Karpas-422 (cell line): ENCODE measurements at regions not wholly inside any gene's neighbourhood (a gene's known extent, or its start where the extent isn't known, plus 50 kb on each side); places are given as distances from the start of the nearest gene placed in this dataset.

ENCODE experiments used
- DNase-seq: peaks from one replicate; pipeline ENCODE4 v3.0.0-alpha.2; 2015
- H2AFZ ChIP-seq: fragments of 200-600 bp; sonication (generic); 2 replicates; pipeline ENCODE4 v1.6.1; 2014; ENCODE audit warnings: antibody characterized with exemption, low read length, mixed read lengths
- H3K27ac ChIP-seq: fragments of 200-600 bp; sonication (generic); 2 replicates; pipeline ENCODE4 v1.5.1; 2014; ENCODE audit warnings: mild to moderate bottlenecking, low read length, moderate library complexity
- H3K27me3 ChIP-seq: fragments of 200-600 bp; sonication (generic); 2 replicates; pipeline ENCODE4 v1.6.1; 2014; ENCODE audit warnings: low read length, mixed read lengths
- H3K36me3 ChIP-seq: fragments of 200-600 bp; sonication (generic); 2 replicates; pipeline ENCODE4 v1.6.1; 2014; ENCODE audit warnings: low read length, mixed read lengths; ENCODE audit not compliant: insufficient read depth
- H3K4me1 ChIP-seq: fragments of 200-600 bp; sonication (generic); 2 replicates; pipeline ENCODE4 v1.6.1; 2014; ENCODE audit warnings: mild to moderate bottlenecking, low read length, mixed read lengths
- H3K4me2 ChIP-seq: fragments of 200-600 bp; sonication (generic); 2 replicates; pipeline ENCODE4 v1.6.1; 2014; ENCODE audit warnings: low read length, low read depth, mild to moderate bottlenecking; ENCODE audit not compliant: poor library complexity, severe bottlenecking
- H3K4me3 ChIP-seq: fragments of 200-600 bp; sonication (generic); 2 replicates; pipeline ENCODE4 v1.5.1; 2014; ENCODE audit warnings: mild to moderate bottlenecking, antibody characterized with exemption, low read length, mixed read lengths
- H3K79me2 ChIP-seq: fragments of 200-600 bp; sonication (generic); 2 replicates; pipeline ENCODE4 v1.6.1; 2014; ENCODE audit warnings: mild to moderate bottlenecking, low read length, mixed read lengths
- H3K9ac ChIP-seq: fragments of 200-600 bp; sonication (generic); 2 replicates; pipeline ENCODE4 v1.6.0; 2014; ENCODE audit warnings: low read length
- H3K9me2 ChIP-seq: fragments of 200-600 bp; sonication (generic), shearing (Covaris generic); replicated peaks from 2 replicates; pipeline ENCODE4 v1.6.0; 2014; ENCODE audit warnings: mild to moderate bottlenecking, low read length, moderate library complexity; ENCODE audit not compliant: insufficient read depth
- H3K9me3 ChIP-seq: fragments of 300-700, 200-600 bp; sonication (generic); 2 replicates; pipeline ENCODE4 v1.6.1; 2014; ENCODE audit warnings: low read length, mixed read lengths
- H4K20me1 ChIP-seq: fragments of 200-600 bp; sonication (generic); 2 replicates; pipeline ENCODE4 v1.6.1; 2014; ENCODE audit warnings: mild to moderate bottlenecking, antibody characterized with exemption, low read length, low read depth; ENCODE audit not compliant: insufficient read depth

- Histone ChIP-seq H4K20me1 (no peaks in the 10 kb centered on the region), H3K79me2 (no peaks in the 10 kb centered on the region), H3K9ac (no peak overlapping the region), H3K4me2 (no peak overlapping the region), H3K27ac (no peak overlapping the region), H3K36me3 (no peaks in the 10 kb centered on the region), H3K4me1 (no peaks in the 10 kb centered on the region), H3K4me3 (no peak overlapping the region), H2AFZ (no peak overlapping the region), H3K9me2 (no peaks in the 10 kb centered on the region), H3K27me3 (no peaks in the 10 kb centered on the region), H3K9me3 (no peaks in the 10 kb centered on the region)
- DNase-seq, result no peak
These were observed 85.4 kb upstream of the FAT1 start for GRCh38 chr4:186809070-186809469.

- Histone ChIP-seq H2AFZ (no peak overlapping the region), H3K4me3 (no peak overlapping the region), H3K9me2 (no peaks in the 10 kb centered on the region), H3K36me3 (no peaks in the 10 kb centered on the region), H4K20me1 (no peaks in the 10 kb centered on the region), H3K27me3 (no peaks in the 10 kb centered on the region), H3K4me2 (no peak overlapping the region), H3K27ac (no peak overlapping the region), H3K9ac (no peak overlapping the region), H3K4me1 (no peaks in the 10 kb centered on the region), H3K79me2 (no peaks in the 10 kb centered on the region), H3K9me3 (no peaks in the 10 kb centered on the region)
- DNase-seq, result no peak
These were observed 87.0 kb upstream of the FAT1 start for GRCh38 chr4:186810613-186811150.

GRCh38 chr4:186812592-186812991, 88.9 kb upstream of the FAT1 start:
- Histone ChIP-seq H3K27me3 (no peaks in the 10 kb centered on the region), H3K9me3 (no peaks in the 10 kb centered on the region), H3K4me1 (no peaks in the 10 kb centered on the region), H4K20me1 (no peaks in the 10 kb centered on the region), H3K9me2 (no peaks in the 10 kb centered on the region), H3K4me3 (no peak overlapping the region), H3K27ac (no peak overlapping the region), H2AFZ (no peak overlapping the region), H3K79me2 (no peaks in the 10 kb centered on the region), H3K9ac (no peak overlapping the region), H3K36me3 (no peaks in the 10 kb centered on the region), H3K4me2 (no peak overlapping the region)
- no peak for DNase-seq

- Histone ChIP-seq H4K20me1 (no peaks in the 10 kb centered on the region), H3K4me1 (no peaks in the 10 kb centered on the region), H3K36me3 (no peaks in the 10 kb centered on the region), H3K4me3 (no peak overlapping the region), H3K4me2 (no peak overlapping the region), H2AFZ (no peak overlapping the region), H3K79me2 (no peaks in the 10 kb centered on the region), H3K9me2 (no peaks in the 10 kb centered on the region), H3K9me3 (no peaks in the 10 kb centered on the region), H3K27ac (no peak overlapping the region), H3K27me3 (no peaks in the 10 kb centered on the region), H3K9ac (no peak overlapping the region)
- no peak for DNase-seq
These were observed 89.9 kb upstream of the FAT1 start for GRCh38 chr4:186813377-186814068.

- Histone ChIP-seq H3K4me2 (no peak overlapping the region), H4K20me1 (no peaks in the 10 kb centered on the region), H3K27ac (no peak overlapping the region), H3K79me2 (no peaks in the 10 kb centered on the region), H3K27me3 (no peaks in the 10 kb centered on the region), H3K4me3 (no peak overlapping the region), H3K9me2 (no peaks in the 10 kb centered on the region), H2AFZ (no peak overlapping the region), H3K9me3 (no peaks in the 10 kb centered on the region), H3K9ac (no peak overlapping the region), H3K36me3 (no peaks in the 10 kb centered on the region), H3K4me1 (peaks cover 7% of the 10 kb centered on the region)
- no peak for DNase-seq
These were observed 90.9 kb upstream of the FAT1 start for GRCh38 chr4:186814535-186815070.

- Histone ChIP-seq H3K27me3 (no peaks in the 10 kb centered on the region), H3K4me1 (peaks cover 28% of the 10 kb centered on the region), H3K4me2 (peak overlapping the region; percentile 63), H3K27ac (no peak overlapping the region), H3K79me2 (no peaks in the 10 kb centered on the region), H4K20me1 (no peaks in the 10 kb centered on the region), H2AFZ (no peak overlapping the region), H3K9ac (no peak overlapping the region), H3K9me3 (no peaks in the 10 kb centered on the region), H3K36me3 (no peaks in the 10 kb centered on the region), H3K9me2 (no peaks in the 10 kb centered on the region), H3K4me3 (peak overlapping the region; percentile 40; the same call in 1 of the 2 replicates)
- no peak for DNase-seq
These were observed 95.9 kb upstream of the FAT1 start for GRCh38 chr4:186819342-186820086.

GRCh38 chr4:186820391-186820891, 96.8 kb upstream of the FAT1 start:
- H2AFZ ChIP-seq, result no peak overlapping the region
- peak overlapping the region; percentile 40 for H3K4me3 ChIP-seq
- H3K79me2 ChIP-seq, result no peaks in the 10 kb centered on the region
- H3K27me3 ChIP-seq, result no peaks in the 10 kb centered on the region
- no peaks in the 10 kb centered on the region for H3K9me3 ChIP-seq
- no peaks in the 10 kb centered on the region for H3K36me3 ChIP-seq
- peak; percentile 82 for DNase-seq
- no peak overlapping the region for H3K9ac ChIP-seq
- peak overlapping the region; percentile 63 for H3K4me2 ChIP-seq
- H3K4me1 ChIP-seq, result peaks cover 28% of the 10 kb centered on the region
- H3K9me2 ChIP-seq, result no peaks in the 10 kb centered on the region
- peak overlapping the region; percentile 57 for H3K27ac ChIP-seq
- no peaks in the 10 kb centered on the region for H4K20me1 ChIP-seq

- Histone ChIP-seq H3K4me2 (no peak overlapping the region), H3K9me3 (no peaks in the 10 kb centered on the region), H2AFZ (no peak overlapping the region), H3K9ac (no peak overlapping the region), H3K4me3 (no peak overlapping the region), H4K20me1 (no peaks in the 10 kb centered on the region), H3K4me1 (peaks cover 27% of the 10 kb centered on the region), H3K27ac (no peak overlapping the region), H3K79me2 (no peaks in the 10 kb centered on the region), H3K9me2 (no peaks in the 10 kb centered on the region), H3K27me3 (no peaks in the 10 kb centered on the region), H3K36me3 (no peaks in the 10 kb centered on the region)
- no peak for DNase-seq
These were observed 100.3 kb upstream of the FAT1 start for GRCh38 chr4:186823989-186824388.
